WI38 (cell line): ENCODE measurements at regions not wholly inside any gene's neighbourhood (a gene's known extent, or its start where the extent isn't known, plus 50 kb on each side); places are given as distances from the start of the nearest gene placed in this dataset.

Source experiments
- H3K4me3 ChIP-seq: 2 replicates; pipeline ENCODE4 v1.5.1; 2011; ENCODE audit warnings: low read depth, mild to moderate bottlenecking, control low read depth, low read length
- CTCF ChIP-seq: IDR thresholded peaks from 2 replicates; pipeline ENCODE4 v1.5.1; 2012; ENCODE audit warnings: low read depth, mild to moderate bottlenecking, control low read depth, low read length

- no peak overlapping the region for H3K4me3 ChIP-seq
- no peak for TF ChIP-seq CTCF
Observed at GRCh38 chr18:47526147-47526546, 274.7 kb upstream of the SKOR2 start.

GRCh38 chr18:47522359-47522758, 270.9 kb upstream of the SKOR2 start:
- H3K4me3 ChIP-seq = no peak overlapping the region
- TF ChIP-seq CTCF = no peak

- no peak overlapping the region for H3K4me3 ChIP-seq
- TF ChIP-seq CTCF = no peak
Observed at GRCh38 chr18:47520263-47520662, 268.8 kb upstream of the SKOR2 start.

GRCh38 chr18:47519706-47520105, 268.2 kb upstream of the SKOR2 start:
- no peak for TF ChIP-seq CTCF
- no peak overlapping the region for H3K4me3 ChIP-seq

GRCh38 chr18:47519277-47519676, 267.8 kb upstream of the SKOR2 start:
- H3K4me3 ChIP-seq = no peak overlapping the region
- no peak for TF ChIP-seq CTCF

GRCh38 chr18:47513614-47514013, 262.2 kb upstream of the SKOR2 start:
- no peak overlapping the region for H3K4me3 ChIP-seq
- TF ChIP-seq CTCF = no peak

- no peak overlapping the region for H3K4me3 ChIP-seq
- TF ChIP-seq CTCF = no peak
Observed at GRCh38 chr18:47512726-47513435, 261.4 kb upstream of the SKOR2 start.
